ENCODE measurements at regions not wholly inside any gene's neighbourhood (a gene's known extent, or its start where the extent isn't known, plus 50 kb on each side); places are given as distances from the start of the nearest gene placed in this dataset.

- no peak for TF ChIP-seq CTCF (conservative IDR thresholded peaks at IDR 0.05; ENCODE audit: low read length)
- DNase-seq (ENCODE audit: low read depth) = no peak
- no peak overlapping the region for H3K4me3 ChIP-seq (ENCODE audit: low read length)
These were observed 214.9 kb downstream of the HLX start for GRCh38 chr1:221093903-221094791.

DNA sequence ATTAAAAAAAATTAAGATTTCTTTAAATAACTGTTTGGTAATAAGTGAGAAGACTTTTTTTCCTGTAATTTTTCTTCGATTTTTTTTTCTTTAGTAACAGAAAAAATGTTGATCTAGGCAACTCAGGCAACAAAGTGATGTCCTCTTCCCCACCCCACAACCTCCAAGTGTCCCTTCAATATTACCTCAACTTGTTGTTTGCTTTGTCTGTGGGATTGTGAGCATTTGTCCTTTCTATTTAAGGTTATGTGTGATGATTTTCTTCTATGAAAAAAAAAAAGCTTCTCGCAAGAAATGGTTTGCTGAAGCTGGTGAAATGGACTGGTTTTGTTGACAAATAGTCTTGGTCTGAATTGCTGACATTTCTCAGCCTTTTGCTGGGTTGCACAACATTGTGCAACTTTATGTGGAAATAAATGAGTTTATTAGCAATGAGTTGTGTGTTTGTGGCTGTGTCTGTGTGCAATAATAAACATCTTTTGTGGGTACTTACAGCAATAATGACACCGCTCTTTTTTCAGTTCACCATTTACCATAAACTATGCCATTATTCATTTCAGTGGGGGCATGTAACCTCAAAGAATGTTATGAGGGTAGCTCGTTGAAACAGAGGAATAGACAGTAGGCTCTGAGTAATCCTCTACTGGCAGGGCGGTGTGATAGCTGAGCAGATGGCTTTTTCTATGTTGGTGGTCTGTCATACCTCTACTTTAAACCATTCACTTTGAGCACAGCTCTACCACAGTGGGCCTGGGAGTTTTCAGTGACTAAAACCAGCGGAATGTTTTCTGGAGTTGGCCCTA lies 218.4 kb downstream of the HLX start:
- peak; percentile 100 for DNase-seq (ENCODE audit: low read depth)
- TF ChIP-seq CTCF (conservative IDR thresholded peaks at IDR 0.05; ENCODE audit: low read length) = no peak
- H3K4me3 ChIP-seq (ENCODE audit: low read length) = no peak overlapping the region

DNA sequence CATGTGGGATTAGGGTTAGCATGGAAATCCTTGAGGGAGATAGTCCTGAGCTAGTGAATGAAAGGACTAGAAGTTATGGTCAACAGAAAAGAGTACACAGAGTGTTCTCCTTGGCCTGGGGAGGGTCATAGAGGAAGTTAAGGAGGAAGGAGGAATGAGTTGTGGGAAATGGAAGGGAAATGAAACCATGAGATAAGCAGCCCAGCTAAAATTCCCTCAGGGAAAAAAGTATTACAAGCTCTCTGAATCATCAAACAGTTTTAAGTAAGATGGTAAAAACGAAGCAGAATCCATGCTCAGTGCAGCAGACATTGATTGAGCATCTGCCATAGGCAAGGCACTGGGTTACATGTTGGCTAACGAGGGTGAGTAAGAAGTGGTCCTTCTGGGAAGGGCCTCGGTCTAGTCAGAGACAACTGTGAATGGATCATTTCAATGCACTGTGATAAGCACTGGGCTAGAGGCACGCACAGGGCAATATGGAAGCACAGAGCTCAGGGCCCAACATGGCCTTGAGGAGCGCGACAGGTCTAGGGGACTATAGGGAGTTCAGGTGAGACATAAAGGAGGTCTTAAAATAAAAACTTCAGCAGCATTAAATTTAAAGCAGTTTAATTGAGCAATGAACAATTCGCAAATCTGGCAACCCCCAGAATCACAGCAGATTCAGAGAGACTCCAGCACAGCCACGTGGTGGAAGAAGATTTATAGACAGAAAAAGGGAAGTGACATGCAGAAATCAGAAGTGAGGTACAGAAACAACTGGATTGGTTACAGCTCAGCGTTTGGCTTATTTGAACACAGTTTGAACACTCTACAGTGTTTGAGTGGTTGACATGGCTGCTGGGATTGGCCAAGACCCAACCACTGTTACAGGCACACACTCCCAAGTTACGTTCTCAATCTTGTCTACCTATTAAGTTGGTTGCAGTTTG lies 219.5 kb downstream of the HLX start:
- TF ChIP-seq CTCF (conservative IDR thresholded peaks at IDR 0.05; ENCODE audit: low read length) = no peak
- H3K4me3 ChIP-seq (ENCODE audit: low read length) = no peak overlapping the region
- peak; percentile 33 for DNase-seq (ENCODE audit: low read depth)

- no peak for DNase-seq (ENCODE audit: low read depth)
- no peak overlapping the region for H3K4me3 ChIP-seq (ENCODE audit: low read length)
- TF ChIP-seq CTCF (conservative IDR thresholded peaks at IDR 0.05; ENCODE audit: low read length) = no peak
These were observed 220.7 kb downstream of the HLX start for GRCh38 chr1:221099747-221100595.

- TF ChIP-seq CTCF (conservative IDR thresholded peaks at IDR 0.05; ENCODE audit: low read length) = no peak
- peak; percentile 90 for DNase-seq (ENCODE audit: low read depth)
These were observed 221.4 kb downstream of the HLX start for GRCh38 chr1:221100611-221101010.

More at GRCh38 chr1:221100611-221101010, 221.4 kb downstream of the HLX start:
- H3K4me3 ChIP-seq (ENCODE audit: low read length) = no peak overlapping the region

Data from AG10803 (cell line).